ENCODE measurements at regions not wholly inside any gene's neighbourhood (a gene's known extent, or its start where the extent isn't known, plus 50 kb on each side); places are given as distances from the start of the nearest gene placed in this dataset.

- Histone ChIP-seq H3K27me3 (ENCODE audit: control insufficient read depth in 4 of 4, insufficient read depth in 4 of 4, low read length in 3 of 4) (no peaks in the 10 kb centered on the region), H3K27ac (ENCODE audit: low read depth in 1 of 2, low read length in 2 of 2) (no peak overlapping the region), H3K4me3 (ENCODE audit: low read depth in 1 of 3, low read length in 3 of 3) (no peak overlapping the region), H3K4me1 (ENCODE audit: control insufficient read depth in 4 of 4, insufficient read depth in 4 of 4, low read length in 3 of 4) (peaks cover 0 to 2% (median 0%) of the 10 kb centered on the region in 4 donors), H3K36me3 (ENCODE audit: control insufficient read depth in 4 of 4, insufficient read depth in 3 of 4, low read depth in 1 of 4, low read length in 3 of 4) (no peaks in the 10 kb centered on the region), H3K9ac (ENCODE audit: low read depth in 1 of 2, low read length in 2 of 2) (no peak overlapping the region), H3K9me3 (ENCODE audit: control insufficient read depth in 4 of 4, low read length in 3 of 4) (no peaks in the 10 kb centered on the region)
- WGBS = 96% methylated on average over 2 of the region's 2 CpGs
- TF ChIP-seq ATF3 (IDR thresholded peaks at IDR 0.05) (no peak), RAD21 (IDR thresholded peaks at IDR 0.05) (no peak), SP1 (IDR thresholded peaks at IDR 0.05) (no peak), TAF1 (conservative IDR thresholded peaks at IDR 0.05) (no peak), RXRA (IDR thresholded peaks at IDR 0.05) (no peak), HNF4G (IDR thresholded peaks at IDR 0.05) (no peak), ZBTB33 (IDR thresholded peaks at IDR 0.05) (no peak), CTCF (IDR thresholded peaks at IDR 0.05; ENCODE audit: low read depth, low read length, missing input control) (no peak), JUND (IDR thresholded peaks at IDR 0.05) (no peak), YY1 (IDR thresholded peaks at IDR 0.05) (no peak), MAX (IDR thresholded peaks at IDR 0.05) (no peak), GABPA (IDR thresholded peaks at IDR 0.05 in 1 of 2, conservative IDR thresholded peaks at IDR 0.05 in 1 of 2) (no peak)
- DNase-seq (ENCODE audit: low spot score) = no peak
Observed at GRCh38 chr3:177349384-177349783, 152.1 kb upstream of the TBL1XR1 start.

- no peak for DNase-seq (ENCODE audit: low spot score)
- H3K4me3 ChIP-seq (ENCODE audit: low read depth in 1 of 3, low read length in 3 of 3) = no peak overlapping the region
- no peaks in the 10 kb centered on the region for H3K27me3 ChIP-seq (ENCODE audit: control insufficient read depth in 4 of 4, insufficient read depth in 4 of 4, low read length in 3 of 4)
- H3K36me3 ChIP-seq (ENCODE audit: control insufficient read depth in 4 of 4, insufficient read depth in 3 of 4, low read depth in 1 of 4, low read length in 3 of 4) = no peaks in the 10 kb centered on the region
- no peaks in the 10 kb centered on the region for H3K9me3 ChIP-seq (ENCODE audit: control insufficient read depth in 4 of 4, low read length in 3 of 4)
- WGBS = 71% methylated on average over 2 of the region's 2 CpGs
- no peak overlapping the region for H3K9ac ChIP-seq (ENCODE audit: low read depth in 1 of 2, low read length in 2 of 2)
- H3K4me1 ChIP-seq (ENCODE audit: control insufficient read depth in 4 of 4, insufficient read depth in 4 of 4, low read length in 3 of 4) = peaks cover 0 to 2% (median 0%) of the 10 kb centered on the region in 4 donors
- no peak overlapping the region for H3K27ac ChIP-seq (ENCODE audit: low read depth in 1 of 2, low read length in 2 of 2)
- TF ChIP-seq JUND (IDR thresholded peaks at IDR 0.05) = no peak
- TF ChIP-seq EGR1 (IDR thresholded peaks at IDR 0.05; ENCODE audit: low read depth in 2 of 2) = no peak
- TF ChIP-seq FOXA1 (IDR thresholded peaks at IDR 0.05) = no peak
- TF ChIP-seq HNF4A (conservative IDR thresholded peaks at IDR 0.05) = no peak
- no peak for TF ChIP-seq REST (IDR thresholded peaks at IDR 0.05)
- no peak for TF ChIP-seq FOXA2 (IDR thresholded peaks at IDR 0.05)
- TF ChIP-seq MAX (IDR thresholded peaks at IDR 0.05) = no peak
- TF ChIP-seq HNF4G (IDR thresholded peaks at IDR 0.05) = no peak
- TF ChIP-seq RAD21 (IDR thresholded peaks at IDR 0.05) = no peak
- TF ChIP-seq RXRA (IDR thresholded peaks at IDR 0.05) = no peak
- no peak for TF ChIP-seq ATF3 (IDR thresholded peaks at IDR 0.05)
- no peak for TF ChIP-seq ZBTB33 (IDR thresholded peaks at IDR 0.05)
Observed at GRCh38 chr3:177350121-177350520, 152.8 kb upstream of the TBL1XR1 start.
